ENCODE measurements at regions not wholly inside any gene's neighbourhood (a gene's known extent, or its start where the extent isn't known, plus 50 kb on each side); places are given as distances from the start of the nearest gene placed in this dataset.

GRCh38 chr14:99006276-99006675 is 265.7 kb downstream of the BCL11B start:
- H3K27ac ChIP-seq (ENCODE audit: insufficient read depth, low read length): no peak overlapping the region
- H3K56ac ChIP-seq (ENCODE audit: extremely low read depth, insufficient read depth, low read length): no peak overlapping the region
- H3K9me3 ChIP-seq (ENCODE audit: control insufficient read depth, insufficient read depth, low read length): peaks cover 49% of the 10 kb centered on the region
- dilution Hi-C loops (cut with HindIII; ENCODE audit: low sequenced_read_pairs, unreplicated experiment): no loop called here
- H3K27me3 ChIP-seq (ENCODE audit: control insufficient read depth, insufficient read depth, low read length): no peaks in the 10 kb centered on the region
- intact Hi-C loops (cut with micrococcal nuclease): no loop called here
- no TSS peak for BruUV-seq (replicated peaks)
- no peak overlapping the region for H3K14ac ChIP-seq (replicated peaks; ENCODE audit: low read depth, low read length)
- no peak overlapping the region for H2BK15ac ChIP-seq (ENCODE audit: low read depth, low read length)
- H2BK20ac ChIP-seq (ENCODE audit: low read depth, low read length): no peak overlapping the region
- H2AFZ ChIP-seq (replicated peaks; ENCODE audit: low read length, poor library complexity): no peak overlapping the region
- H3K4ac ChIP-seq (ENCODE audit: low read depth, low read length): no peak overlapping the region
- H4K5ac ChIP-seq (ENCODE audit: low read depth, low read length): no peak overlapping the region
- DNase-seq: no peak
- POLR2A ChIA-PET (ENCODE audit: unreplicated experiment): no interaction called here
- no peak for ATAC-seq (ENCODE audit: low read depth)
- H3K9ac ChIP-seq (ENCODE audit: low read depth, low read length): no peak overlapping the region
- H2BK120ac ChIP-seq (ENCODE audit: low read depth, low read length): no peak overlapping the region
- H2AK5ac ChIP-seq (ENCODE audit: low read depth, low read length): no peak overlapping the region
- no peaks in the 10 kb centered on the region for H3K9me1 ChIP-seq (ENCODE audit: insufficient read depth, low read length)
- no peak overlapping the region for H3K4me2 ChIP-seq (ENCODE audit: low read depth, low read length)
- in situ Hi-C loops (cut with MboI; ENCODE audit: low sequenced_read_pairs): no loop called here
- TF ChIP-seq CEBPB (IDR thresholded peaks at IDR 0.05; ENCODE audit: low read depth, low read length): no peak
- no peak for TF ChIP-seq CTCF (conservative IDR thresholded peaks at IDR 0.05; ENCODE audit: low read depth, low read length)
- no peak for TF ChIP-seq MXI1 (IDR thresholded peaks at IDR 0.05; ENCODE audit: borderline replicate concordance, low read depth, low read length)
- no peak for TF ChIP-seq NFE2L2 (IDR thresholded peaks at IDR 0.05; ENCODE audit: low read depth, low read length)
- no peak for TF ChIP-seq CHD1 (IDR thresholded peaks at IDR 0.05; ENCODE audit: low read depth, low read length)
- no peak for TF ChIP-seq RCOR1 (IDR thresholded peaks at IDR 0.05; ENCODE audit: insufficient replicate concordance, low read length)
- TF ChIP-seq RAD21 (IDR thresholded peaks at IDR 0.05; ENCODE audit: low read length): no peak
- TF ChIP-seq MAZ (IDR thresholded peaks at IDR 0.05; ENCODE audit: borderline replicate concordance, low read depth, low read length): no peak
- no peak for TF ChIP-seq SMC3 (IDR thresholded peaks at IDR 0.05; ENCODE audit: low read depth, low read length)
- no peak for TF ChIP-seq POLR2A (IDR thresholded peaks at IDR 0.05; ENCODE audit: low read depth, low read length)
- no peak for TF ChIP-seq BHLHE40 (IDR thresholded peaks at IDR 0.05; ENCODE audit: low read depth, low read length)
- TF ChIP-seq ELK1 (IDR thresholded peaks at IDR 0.05; ENCODE audit: borderline replicate concordance, low read depth, low read length): no peak
- no peak overlapping the region for H3K18ac ChIP-seq (ENCODE audit: low read depth, low read length)
- no peaks in the 10 kb centered on the region for H4K20me1 ChIP-seq (ENCODE audit: insufficient read depth, low read length)
- no peak overlapping the region for H4K8ac ChIP-seq (ENCODE audit: low read depth in 2 of 2, low read length in 2 of 2)
- H3K4me3 ChIP-seq (ENCODE audit: insufficient read depth, low read depth, low read length): no peak overlapping the region
- no peaks in the 10 kb centered on the region for H3K4me1 ChIP-seq (ENCODE audit: control insufficient read depth, insufficient read depth, low read length)
- H4K91ac ChIP-seq (ENCODE audit: insufficient read depth, low read depth, low read length): no peak overlapping the region
- no peaks in the 10 kb centered on the region for H3K36me3 ChIP-seq (ENCODE audit: control insufficient read depth, insufficient read depth, low read length)
- H3K23ac ChIP-seq (ENCODE audit: low read depth, low read length): no peak overlapping the region
- H3K79me1 ChIP-seq (ENCODE audit: low read depth in 1 of 2, low read length in 2 of 2): no peaks in the 10 kb centered on the region
- no peak overlapping the region for H2BK5ac ChIP-seq (ENCODE audit: low read depth, low read length, poor library complexity, severe bottlenecking)
- no CpG with 5 or more reads among the region's 5 CpGs for WGBS, 2 experiments (ENCODE audit: extremely low coverage in 2 of 2, insufficient read length in 1 of 2)
- no peak overlapping the region for H2AK9ac ChIP-seq (replicated peaks; ENCODE audit: low read depth, low read length, poor library complexity)
- CTCF ChIA-PET: no interaction called here

Measured in IMR-90 (cell line).